ENCODE measurements at regions not wholly inside any gene's neighbourhood (a gene's known extent, or its start where the extent isn't known, plus 50 kb on each side); places are given as distances from the start of the nearest gene placed in this dataset.
A peak's percentile ranks its signal among the peaks of the same experiment; 100 is the strongest.
"Not testable (repeated sequence)": the region's sequence is repeated elsewhere in the genome, so short reads cannot be mapped to it uniquely, and the experiment has no call there.

DNA sequence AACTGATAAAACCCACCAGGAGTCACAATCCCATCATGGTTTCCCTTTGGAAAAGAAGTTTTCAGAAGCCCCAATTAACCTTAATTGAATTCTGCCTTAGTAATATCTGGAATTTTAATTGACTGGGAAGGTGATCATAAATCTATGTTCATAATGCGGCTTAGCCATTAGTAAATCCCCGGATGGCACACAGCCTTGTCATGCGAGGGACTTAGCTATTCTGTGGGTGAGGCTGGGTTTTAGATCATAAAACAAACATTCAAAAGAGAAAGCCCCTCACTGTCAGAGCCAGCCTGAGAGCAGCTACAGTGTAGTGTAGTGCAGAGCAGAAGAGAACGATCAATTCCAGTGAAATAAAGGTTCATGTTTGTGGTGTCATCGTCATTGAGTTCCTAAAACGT, 124.0 kb upstream of the NOCT start:
- DNase-seq, result no peak

DNA sequence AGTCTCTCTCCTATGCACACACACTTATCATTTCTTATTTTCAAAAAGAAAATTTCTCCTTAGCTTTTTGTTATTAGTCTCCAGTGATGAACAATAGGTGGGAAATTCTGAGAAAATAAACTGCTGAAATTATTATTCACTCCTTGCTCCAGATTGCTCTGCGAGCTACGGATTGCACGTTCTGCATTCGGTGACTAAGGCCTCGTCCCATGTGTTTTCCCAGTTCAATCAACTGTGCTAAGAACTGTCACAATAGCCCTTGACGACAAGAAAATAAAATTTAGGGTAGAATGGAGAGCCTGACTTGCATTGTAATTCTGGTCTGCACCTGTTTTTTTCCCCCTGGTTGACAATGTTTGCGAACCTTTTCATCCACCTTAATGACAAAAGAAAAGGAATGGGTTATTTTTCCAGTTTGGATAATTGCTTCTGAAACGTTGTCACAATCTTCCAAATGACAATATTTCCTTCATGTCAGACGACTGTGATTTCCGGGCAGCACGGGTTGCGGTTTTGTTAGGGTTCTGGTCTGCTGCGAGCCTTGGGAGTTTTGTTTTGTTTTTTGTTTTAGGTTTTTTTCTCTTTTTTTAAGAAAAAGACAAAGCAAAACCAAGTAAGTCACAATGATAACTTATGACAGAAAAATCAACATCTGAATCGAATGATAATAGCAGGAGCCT, 124.5 kb upstream of the NOCT start:
- DNase-seq, result no peak

DNA sequence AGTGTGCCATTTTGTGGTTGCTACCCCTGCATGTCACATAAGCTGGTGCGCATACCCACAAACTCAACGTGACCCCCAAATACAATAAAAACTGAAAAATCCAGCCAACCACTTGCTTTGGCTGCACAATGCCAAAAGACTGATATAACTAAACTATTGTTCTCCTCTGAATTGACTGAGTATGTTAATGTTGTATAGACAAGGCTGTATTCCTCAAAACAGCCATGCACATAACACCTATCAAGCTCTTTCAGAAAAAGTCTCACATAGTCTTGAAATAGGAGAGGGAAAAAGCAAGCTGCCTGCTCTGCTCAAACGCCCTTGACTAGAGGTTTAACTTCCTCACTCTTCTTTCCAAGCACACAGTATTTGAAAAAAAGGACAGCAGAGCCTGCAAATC, 126.4 kb upstream of the NOCT start:
- no peak for DNase-seq

DNA sequence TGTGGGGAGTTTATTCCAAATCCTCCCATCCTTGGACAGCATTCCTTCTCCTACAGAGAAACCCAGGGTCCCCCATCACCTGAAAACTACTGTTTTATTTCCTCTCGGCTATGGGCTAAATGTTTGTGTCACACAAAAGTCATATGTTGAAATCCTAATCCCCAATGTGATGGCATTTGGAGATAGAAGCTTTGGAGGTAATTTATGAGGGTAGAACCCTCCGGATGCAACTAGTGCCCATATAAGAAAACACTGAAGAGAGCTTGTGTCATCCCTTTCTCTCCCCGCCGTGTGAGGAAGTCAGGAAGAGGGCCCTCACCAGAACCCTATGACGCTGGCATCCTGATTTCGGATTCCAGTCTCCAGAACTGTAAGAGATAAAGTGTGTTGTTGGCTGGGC, 127.8 kb upstream of the NOCT start:
- no peak for DNase-seq

DNA sequence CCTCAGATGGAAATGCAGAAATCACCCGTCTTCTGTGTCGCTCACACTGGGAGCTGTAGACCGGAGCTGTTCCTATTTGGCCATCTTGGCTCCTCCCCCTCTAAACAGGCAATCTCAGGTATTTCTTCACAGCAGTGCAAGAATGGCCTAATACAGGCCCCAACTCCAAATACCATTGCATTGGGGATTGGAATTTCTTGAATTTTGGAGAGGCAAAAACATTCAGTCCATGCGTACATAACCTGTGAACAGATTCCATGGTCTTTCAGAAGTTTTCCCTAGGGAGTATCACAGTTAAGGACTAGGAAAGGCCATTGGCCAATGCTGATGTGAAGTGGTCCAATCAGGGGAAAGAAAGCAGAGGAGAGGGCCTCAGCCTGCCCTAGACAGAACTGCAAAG, 128.2 kb upstream of the NOCT start:
- no peak for DNase-seq

DNA sequence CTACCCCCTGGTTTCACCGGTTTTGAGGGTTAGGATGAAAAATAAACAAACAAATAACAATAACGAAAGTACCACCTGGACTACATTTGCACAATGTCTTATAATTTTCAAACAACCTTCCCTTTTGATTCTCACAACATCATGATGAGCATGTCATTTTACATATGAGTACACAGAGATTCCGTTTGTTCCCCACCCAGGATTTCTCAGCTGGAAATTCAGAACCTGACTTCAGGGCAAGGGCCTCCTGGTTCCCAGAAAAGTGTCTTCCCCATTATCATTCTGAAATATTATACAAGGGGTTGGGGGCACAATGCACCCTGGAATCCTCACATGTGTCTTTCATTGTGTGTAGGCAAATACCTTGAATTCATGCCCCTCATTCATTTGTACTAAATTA, 135.8 kb upstream of the NOCT start:
- DNase-seq, result no peak

DNA sequence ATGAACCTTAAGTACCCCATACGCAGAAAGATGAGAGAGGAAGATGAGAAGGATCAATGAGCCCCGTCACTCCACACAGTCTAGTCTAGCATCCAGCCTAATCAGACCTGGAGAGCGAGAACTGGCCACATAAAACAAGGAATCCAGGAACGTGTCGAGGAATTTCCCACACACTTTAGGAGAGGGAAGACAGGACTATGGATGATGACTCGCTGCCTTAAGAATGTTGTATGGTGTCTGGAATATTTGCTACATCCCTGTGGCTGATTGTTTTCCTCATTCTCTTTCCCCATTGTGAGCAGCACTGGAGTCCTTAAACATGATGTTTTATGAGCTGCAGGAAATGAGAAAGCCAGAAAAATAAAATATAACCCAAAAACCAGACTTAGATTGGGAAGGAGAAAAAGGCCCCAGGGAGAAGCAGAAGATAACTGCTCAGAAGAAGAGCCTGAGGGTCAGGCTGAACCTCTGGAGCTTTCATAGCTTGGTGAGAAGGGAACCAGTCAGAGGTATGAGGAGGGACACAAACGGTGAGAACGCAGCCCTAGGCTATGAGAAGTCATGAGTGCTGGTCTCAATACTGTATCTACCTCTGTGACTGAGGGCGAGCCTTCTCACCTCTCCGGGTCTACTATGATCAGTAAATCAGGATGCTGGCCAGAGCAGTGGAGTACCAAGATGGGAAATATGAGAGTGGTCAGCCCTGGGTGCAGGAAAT, 139.5 kb upstream of the NOCT start:
- DNase-seq, result no peak

DNA sequence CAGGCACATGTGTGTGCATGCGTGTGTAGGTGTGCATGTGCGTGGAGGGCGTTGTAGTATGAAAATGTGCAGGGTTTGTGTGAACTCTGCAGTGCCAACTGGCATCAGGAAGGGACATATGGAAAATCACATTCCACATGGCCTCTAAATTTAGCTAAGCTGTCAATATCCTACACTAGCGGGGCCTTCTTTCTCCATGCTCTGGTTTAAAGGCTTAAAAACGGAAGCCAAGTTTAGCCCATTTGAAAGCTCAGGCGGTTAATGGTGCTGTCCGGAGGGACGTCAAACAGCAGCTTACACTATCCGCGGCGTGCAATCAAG, 144.1 kb upstream of the NOCT start:
- DNase-seq, result no peak

DNA sequence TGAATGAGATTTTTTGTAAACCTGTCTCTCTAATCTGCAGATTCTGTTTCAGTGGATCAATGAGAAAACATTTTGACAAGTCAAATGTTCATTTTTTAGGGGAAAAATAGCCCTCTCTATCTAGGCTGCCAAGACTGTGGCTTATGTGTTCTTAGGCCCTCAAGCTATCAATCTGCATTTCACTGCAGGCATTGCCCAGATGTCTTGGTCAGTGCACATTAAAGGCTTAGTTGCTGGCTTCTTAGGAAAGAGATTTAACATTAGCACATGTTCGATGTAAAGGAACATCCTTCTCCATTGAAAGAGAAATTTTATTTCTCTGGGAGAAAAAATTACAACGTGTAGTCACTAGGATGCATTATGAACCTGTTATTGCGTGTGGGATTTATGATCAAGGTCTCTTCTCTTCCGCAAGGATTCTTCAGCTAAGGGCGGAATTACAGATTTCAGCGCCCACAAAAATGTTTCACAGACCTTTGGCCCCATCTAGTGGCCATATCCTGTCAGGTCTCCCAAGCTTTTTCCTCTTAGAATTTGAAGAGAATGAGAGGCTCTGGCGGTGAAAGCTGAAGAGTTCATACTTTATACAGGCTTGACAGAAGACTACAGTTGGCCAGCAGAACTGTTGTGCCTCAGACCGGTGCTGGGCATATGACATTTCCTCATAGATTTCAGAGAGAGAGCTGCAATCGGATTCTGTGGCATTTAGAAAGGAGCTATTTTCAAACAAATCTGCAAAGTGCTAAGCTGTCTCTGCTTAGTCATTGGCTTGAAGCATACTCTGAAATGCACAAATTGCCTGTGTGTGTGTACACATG, 144.6 kb upstream of the NOCT start:
- peak in 3 of 5 experiments; percentile 6 to 37 (median 10) for DNase-seq

DNA sequence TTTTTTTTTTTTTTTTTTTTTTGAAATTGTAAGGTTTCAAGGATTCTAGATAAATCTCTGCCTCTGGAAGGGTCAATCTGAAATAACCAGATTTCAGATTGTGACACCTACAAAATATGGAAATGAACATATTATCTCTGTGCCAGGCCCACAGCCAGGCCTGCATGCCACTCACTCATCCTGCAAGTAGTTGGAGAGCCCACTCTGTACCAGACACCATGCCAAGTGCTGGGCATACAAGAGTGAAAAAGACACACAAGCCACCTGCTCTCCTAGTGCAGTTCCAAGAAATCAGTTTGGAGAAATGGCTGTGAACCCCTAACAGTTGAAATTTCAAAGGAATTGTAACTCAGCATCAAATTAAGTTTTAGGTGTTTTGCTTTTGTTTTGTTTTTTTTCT, 145.9 kb upstream of the NOCT start:
- no peak for DNase-seq

DNA sequence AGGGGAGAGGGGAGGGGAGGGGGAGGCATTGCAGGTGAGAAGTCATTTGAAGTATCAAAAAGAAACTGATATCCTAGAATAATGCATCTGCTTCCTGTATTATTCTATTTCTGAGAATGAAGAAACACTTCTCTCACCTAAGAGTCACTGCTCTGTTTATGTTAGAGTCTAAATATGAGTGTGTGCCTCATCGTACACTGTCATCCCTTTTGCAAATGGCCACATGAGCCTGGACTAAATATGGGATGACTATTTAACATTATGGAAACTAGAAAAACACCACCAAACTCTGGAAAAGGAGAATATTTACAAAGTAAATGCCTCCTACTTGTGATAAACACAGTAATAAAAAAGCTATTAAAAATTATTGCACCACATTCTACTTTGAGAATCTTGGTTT, 146.4 kb upstream of the NOCT start:
- DNase-seq, result no peak

DNA sequence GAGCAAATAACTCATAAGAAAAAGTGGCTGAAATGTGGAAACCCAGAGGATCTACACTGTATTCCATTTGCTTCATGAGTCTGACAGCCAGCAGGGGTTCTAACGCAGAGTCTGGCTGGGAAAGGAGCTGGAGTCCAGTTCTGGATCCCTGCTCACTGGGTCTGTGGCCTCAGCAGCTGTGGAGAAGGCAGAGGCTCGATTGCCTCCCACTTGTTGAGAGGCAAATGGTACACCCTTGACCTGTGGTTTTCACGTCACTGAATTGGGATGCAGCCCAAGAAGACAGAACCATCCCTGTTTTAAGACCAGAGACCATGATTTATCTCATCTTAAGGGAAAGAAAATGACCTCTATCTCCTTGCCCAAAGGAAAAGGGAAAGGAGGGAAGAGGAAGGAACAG, 147.0 kb upstream of the NOCT start:
- no peak for DNase-seq

DNA sequence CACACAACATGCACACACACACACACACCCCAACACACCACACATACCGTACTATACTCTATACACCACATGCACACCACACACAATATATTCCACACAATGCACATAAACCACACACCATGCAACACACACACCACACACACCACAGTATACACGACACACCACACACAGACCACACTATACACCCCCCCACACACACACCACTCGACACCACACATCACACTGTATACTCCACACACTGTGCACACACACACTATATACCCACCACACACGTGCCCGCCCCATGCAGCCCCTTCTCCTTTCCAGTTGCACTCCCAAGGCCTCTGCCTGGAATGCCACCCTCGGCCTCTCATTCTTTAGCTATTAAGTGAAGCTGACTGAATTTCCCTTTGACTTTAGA, 148.2 kb upstream of the NOCT start:
- DNase-seq, result no peak

DNA sequence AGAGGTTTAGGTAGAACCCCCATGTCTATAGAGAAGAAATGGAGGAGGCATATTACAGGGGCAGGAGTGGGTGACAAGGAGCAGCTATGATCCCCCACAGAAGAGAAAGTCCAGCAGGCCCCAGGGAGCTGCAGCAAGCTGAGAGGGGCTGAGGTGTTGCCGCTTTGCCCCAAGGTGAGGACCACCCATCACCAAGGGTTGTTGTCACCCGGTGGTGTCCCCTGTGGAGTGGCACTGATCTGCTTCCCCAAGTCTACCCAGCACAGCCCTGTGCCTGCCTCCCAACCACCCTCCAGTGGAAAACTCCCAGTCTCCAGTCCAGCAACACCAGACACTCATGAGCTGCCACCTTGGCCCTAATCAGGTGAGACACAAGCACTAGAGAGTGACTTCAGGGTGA, 149.3 kb upstream of the NOCT start:
- no peak for DNase-seq

DNA sequence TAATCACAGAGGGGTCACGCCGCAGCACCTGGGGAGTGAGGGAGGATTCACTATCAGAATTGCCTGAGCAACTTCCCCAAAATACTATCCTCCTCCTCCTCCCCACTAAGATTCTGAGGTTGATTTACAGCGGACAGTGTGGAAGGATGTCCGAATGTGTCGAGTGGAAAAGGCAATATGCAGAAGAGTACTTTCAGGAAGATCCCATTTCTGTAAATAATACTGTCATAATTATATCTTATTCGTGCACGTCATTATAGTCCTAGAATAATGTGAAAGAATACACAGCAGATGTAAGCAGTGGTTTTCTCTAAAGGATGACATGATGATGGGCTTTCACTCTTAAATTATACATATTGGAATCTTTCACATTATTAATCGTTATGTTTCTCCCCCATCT, 149.8 kb upstream of the NOCT start:
- DNase-seq, result no peak

DNA sequence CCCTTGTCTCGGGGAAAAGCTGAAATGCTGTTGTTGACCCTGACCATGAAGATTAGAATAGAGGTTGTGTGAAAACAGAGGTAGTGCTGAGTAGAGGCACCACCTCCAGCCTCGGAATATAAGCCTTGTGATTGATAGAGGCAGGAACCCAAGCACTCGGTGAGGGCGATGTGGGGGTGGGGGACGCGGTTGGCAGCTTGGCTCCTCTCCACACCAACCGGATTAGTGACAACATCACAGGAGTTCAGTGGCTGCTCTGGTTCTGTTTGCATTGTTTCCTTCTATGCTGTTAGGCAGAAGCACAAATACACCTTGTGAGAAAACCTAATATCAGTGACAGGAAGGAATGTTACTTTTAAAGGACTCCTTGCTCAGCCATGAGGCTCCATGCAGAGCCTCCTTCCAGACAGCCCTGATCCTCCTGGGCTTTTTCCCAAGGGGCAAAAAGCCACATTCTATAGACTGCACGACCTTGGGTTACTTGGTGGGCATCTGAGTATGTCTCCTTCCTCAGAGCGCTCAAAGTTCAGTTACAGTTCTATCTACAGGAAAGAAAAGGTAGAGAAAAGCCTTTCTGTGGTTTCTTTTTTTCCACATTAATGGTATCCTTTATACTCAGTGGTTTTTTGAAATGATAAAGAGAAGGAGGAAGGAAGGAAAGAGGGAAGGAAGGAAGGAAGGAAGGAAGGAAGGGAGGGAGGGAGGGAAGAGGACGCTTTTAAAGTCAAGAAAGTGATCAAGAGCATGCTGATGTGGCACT, 150.4 kb upstream of the NOCT start:
- DNase-seq, result no peak

DNA sequence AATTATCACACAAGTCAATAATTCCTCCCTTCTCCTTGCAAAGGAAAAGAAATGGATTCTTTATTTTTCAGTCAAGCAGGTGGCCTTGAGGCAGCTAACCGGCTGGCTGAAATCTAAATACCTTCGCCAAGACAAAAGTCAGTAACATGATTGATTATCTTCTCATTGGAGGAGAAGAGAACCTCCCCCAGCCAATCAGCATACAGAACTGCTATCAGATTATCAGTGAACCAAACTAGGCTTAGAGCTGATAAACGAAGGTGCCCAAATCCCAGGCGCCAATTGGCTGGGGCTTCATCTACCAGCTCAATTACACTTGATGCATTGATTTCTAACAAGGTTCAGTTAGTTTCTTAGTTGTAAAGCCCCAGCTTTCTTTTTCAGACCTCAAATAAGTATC, 152.4 kb upstream of the NOCT start:
- DNase-seq, result no peak

DNA sequence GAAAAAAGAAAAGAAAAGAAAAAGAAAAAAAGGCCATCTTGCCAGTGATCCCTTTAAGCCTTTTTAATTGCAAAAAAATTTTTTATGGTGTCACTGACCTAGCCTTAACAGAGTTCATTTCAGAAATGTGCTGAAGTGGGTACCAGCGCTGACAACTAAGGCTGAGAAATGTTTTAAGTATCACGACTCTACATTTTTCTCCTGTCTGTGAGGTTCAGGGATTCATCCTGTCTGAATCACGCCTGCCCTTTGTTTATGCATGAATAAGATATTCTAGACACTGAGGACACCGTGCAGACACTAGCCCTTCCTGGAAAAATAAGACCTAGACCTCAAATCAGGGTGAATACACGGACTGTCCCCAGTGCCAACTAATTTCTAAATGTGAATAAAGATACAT, 154.4 kb upstream of the NOCT start:
- no peak for DNase-seq

DNA sequence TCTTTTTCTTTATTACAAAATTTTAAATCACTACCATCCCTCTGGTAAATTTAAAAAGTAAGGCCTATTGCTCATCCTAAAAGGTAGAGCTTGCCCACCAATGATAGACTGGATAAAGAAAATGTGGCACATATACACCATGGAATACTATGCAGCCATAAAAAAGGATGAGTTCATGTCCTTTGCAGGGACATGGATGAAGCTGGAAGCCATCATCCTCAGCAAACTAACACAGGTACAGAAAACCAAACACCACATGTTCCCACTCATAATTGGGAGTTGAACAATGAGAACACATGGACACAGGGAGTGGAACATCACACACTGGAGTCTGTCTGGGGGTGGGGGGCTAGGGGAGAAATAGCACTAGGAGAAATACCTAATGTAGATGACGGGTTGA, 155.2 kb upstream of the NOCT start:
- not testable (repeated sequence) for DNase-seq

DNA sequence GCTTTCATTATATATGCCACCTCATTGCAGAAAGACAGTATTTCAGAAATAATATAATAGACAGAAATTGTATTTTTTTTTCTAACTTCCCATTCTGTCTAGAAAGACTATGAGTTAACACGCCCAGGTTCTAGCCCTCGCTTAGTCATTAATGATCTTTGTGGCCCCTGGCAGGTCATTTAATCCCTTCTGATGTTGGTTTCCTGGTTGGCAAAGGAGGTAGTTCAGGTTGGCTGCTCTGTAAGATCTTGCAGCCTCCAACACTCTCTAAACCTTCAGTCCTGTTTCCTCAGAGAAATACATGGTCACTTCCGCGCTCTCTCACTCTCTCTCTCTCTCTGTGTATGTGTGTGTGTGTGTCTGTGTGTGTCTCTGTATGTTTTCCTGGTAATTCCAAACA, 156.3 kb upstream of the NOCT start:
- no peak for DNase-seq

DNA sequence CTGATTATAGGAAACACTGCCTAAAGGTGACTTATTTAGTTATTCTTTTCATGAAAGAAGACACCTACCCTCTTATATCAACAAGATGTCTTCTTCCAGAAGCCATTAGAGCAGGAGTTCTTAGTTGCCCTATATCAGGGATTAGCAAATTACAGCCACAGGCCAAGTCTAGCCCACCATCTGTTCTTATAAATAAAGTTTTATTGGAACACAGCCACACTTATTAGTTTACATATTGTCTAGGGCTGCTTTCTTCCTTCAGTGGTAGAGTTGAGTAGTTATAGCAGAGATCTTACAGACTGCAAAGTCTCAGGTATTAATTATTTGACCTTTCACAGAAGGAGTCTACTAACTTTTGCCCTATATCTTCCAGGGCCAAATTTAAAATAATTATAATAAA, 157.2 kb upstream of the NOCT start:
- no peak for DNase-seq

DNA sequence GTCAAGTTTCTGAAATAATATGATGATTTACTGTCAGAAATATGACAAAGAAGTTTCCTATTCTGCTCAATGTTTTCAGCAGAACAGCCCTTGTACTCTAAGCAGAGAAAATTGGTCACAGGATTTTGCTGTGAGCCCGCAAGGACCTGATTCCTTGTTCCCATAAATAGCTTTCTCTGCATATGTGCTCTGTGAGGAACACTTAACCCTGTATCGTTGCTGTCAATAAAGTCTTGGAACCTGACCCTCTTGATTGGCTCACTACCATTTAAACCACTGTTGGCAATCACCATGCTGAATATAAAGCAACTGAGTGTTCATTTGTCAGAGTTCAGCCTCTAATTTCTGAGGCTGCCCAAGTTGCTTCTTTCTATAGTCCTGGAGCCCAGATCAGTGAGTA, 158.2 kb upstream of the NOCT start:
- no peak for DNase-seq

DNA sequence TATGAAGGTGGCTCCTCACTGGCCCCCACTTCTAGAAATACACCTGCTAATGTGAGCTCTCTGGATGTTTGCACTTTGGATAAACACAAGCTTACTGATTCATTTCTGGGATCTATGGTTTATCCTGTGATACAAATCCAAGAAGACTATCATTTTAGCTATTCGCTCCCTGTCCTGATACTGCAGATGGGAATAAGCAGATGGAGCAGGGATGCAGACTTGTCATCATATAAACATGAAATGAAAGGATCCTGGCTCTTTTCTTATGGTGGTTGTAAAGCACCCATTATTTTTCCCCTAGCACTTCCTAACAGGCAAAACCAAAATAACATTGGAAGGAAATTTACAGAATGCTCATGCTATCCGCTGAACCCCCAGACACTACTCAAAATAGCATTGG, 162.9 kb upstream of the NOCT start:
- DNase-seq, result no peak

Measured in T-helper 2 cell (primary cell).